ENCODE measurements at regions not wholly inside any gene's neighbourhood (a gene's known extent, or its start where the extent isn't known, plus 50 kb on each side); places are given as distances from the start of the nearest gene placed in this dataset.

GRCh38 chr12:98262902-98263301 is 252.5 kb upstream of the TMPO start:
- Histone ChIP-seq H3K4me2 (replicated peaks; ENCODE audit: extremely low read depth, low read length, poor library complexity, severe bottlenecking) (no peak overlapping the region), H3K4me3 (replicated peaks in 1 of 3; ENCODE audit: low read depth in 2 of 3, low read length in 3 of 3) (no peak overlapping the region), H3K9ac (ENCODE audit: insufficient read depth, low read length, poor library complexity, severe bottlenecking) (no peak overlapping the region), H2AFZ (ENCODE audit: insufficient read depth, low read depth, low read length, poor library complexity, severe bottlenecking) (no peak overlapping the region), H4K20me1 (ENCODE audit: insufficient read depth, low read length) (no peaks in the 10 kb centered on the region), H3K36me3 (replicated peaks in 1 of 2; ENCODE audit: control insufficient read depth in 1 of 2, insufficient read depth in 2 of 2, low read length in 2 of 2) (no peaks in the 10 kb centered on the region), H3K79me2 (ENCODE audit: insufficient read depth, low read length) (no peaks in the 10 kb centered on the region), H3K27me3 (ENCODE audit: control insufficient read depth in 2 of 2, insufficient read depth in 2 of 2, low read length in 2 of 2) (no peaks in the 10 kb centered on the region), H3K27ac (ENCODE audit: low read depth in 1 of 2, low read length in 2 of 2) (no peak overlapping the region), H3K4me1 (ENCODE audit: control insufficient read depth in 1 of 2, insufficient read depth in 2 of 2, low read length in 2 of 2) (no peaks in the 10 kb centered on the region), H3K9me3 (replicated peaks in 1 of 2; ENCODE audit: control insufficient read depth in 1 of 2, insufficient read depth in 1 of 2, low read length in 2 of 2) (no peaks in the 10 kb centered on the region)
- no peak overlapping the region for H3K4me3 Mint-ChIP-seq
- intact Hi-C loops (cut with micrococcal nuclease): no loop called here
- no peak for DNase-seq
- TF ChIP-seq CTCF (IDR thresholded peaks at IDR 0.05): no peak
- H3K36me3 Mint-ChIP-seq: no peaks in the 10 kb centered on the region
- WGBS (ENCODE audit: insufficient coverage): 80% methylated on average over 1 of the region's 6 CpGs
- H3K9me3 Mint-ChIP-seq: peaks cover under 1 to 6% (median 4%) of the 10 kb centered on the region in 7 donors
- H3K27me3 Mint-ChIP-seq (ENCODE audit: low read depth in 3 of 3): peaks cover 2 to 7% (median 4%) of the 10 kb centered on the region in 3 donors
- no peak overlapping the region for H3K27ac Mint-ChIP-seq
- peaks cover 5% of the 10 kb centered on the region for H3K4me1 Mint-ChIP-seq

DNA sequence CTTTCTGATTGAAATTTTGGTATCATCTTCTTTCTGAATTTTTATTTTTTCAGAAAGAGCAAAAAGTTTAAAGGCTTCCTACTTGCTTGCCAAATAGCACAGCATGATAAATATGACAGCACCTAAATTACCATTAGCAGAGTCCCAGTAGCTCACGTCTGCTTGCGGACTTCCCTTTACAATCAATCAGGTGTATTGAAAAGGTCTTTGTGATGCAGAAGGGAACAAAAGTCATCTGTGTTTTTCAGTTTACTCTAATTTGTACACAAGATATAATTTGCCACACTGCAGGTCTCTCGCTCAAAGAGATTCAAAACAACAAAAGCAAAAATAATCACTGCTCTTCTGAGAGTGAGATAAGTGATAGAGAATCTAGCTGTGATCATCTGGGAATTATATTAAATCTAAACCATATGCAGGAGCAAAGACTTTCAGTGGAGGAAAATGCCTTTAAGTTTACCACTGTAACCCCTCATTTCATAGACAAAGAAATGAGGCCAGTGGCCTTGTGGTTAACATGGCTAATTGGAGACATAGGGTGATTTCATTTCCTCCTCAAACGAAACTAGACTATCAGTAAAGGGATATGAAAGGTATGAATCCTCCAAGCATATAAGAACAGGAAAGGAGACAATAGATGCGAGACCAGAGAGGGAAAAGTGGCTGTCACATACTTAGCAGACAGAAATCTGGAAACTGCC is 240.8 kb upstream of the TMPO start:
- no peaks in the 10 kb centered on the region for H3K4me1 Mint-ChIP-seq
- H3K27ac Mint-ChIP-seq: no peak overlapping the region
- no peaks in the 10 kb centered on the region for H4K20me1 ChIP-seq (ENCODE audit: insufficient read depth, low read length)
- H3K79me2 ChIP-seq (ENCODE audit: insufficient read depth, low read length): no peaks in the 10 kb centered on the region
- H3K36me3 Mint-ChIP-seq: no peaks in the 10 kb centered on the region
- no peaks in the 10 kb centered on the region for H3K36me3 ChIP-seq (replicated peaks in 1 of 2; ENCODE audit: control insufficient read depth in 1 of 2, insufficient read depth in 2 of 2, low read length in 2 of 2)
- peaks cover 0 to 3% (median 1%) of the 10 kb centered on the region in 7 donors for H3K9me3 Mint-ChIP-seq
- TF ChIP-seq CTCF (IDR thresholded peaks at IDR 0.05): no peak
- H3K27me3 Mint-ChIP-seq (ENCODE audit: low read depth in 3 of 3): no peaks in the 10 kb centered on the region
- no peaks in the 10 kb centered on the region for H3K27me3 ChIP-seq (ENCODE audit: control insufficient read depth in 2 of 2, insufficient read depth in 2 of 2, low read length in 2 of 2)
- no peak overlapping the region for H3K4me3 Mint-ChIP-seq
- H3K4me3 ChIP-seq (replicated peaks in 1 of 3; ENCODE audit: low read depth in 2 of 3, low read length in 3 of 3): no peak overlapping the region
- H2AFZ ChIP-seq (ENCODE audit: insufficient read depth, low read depth, low read length, poor library complexity, severe bottlenecking): no peak overlapping the region
- no peak overlapping the region for H3K27ac ChIP-seq (ENCODE audit: low read depth in 1 of 2, low read length in 2 of 2)
- H3K4me2 ChIP-seq (replicated peaks; ENCODE audit: extremely low read depth, low read length, poor library complexity, severe bottlenecking): no peak overlapping the region
- no peaks in the 10 kb centered on the region for H3K4me1 ChIP-seq (ENCODE audit: control insufficient read depth in 1 of 2, insufficient read depth in 2 of 2, low read length in 2 of 2)
- DNase-seq: no peak
- intact Hi-C loops (cut with micrococcal nuclease): no loop called here
- no peak overlapping the region for H3K9ac ChIP-seq (ENCODE audit: insufficient read depth, low read length, poor library complexity, severe bottlenecking)
- WGBS (ENCODE audit: insufficient coverage): 67% methylated on average over 1 of the region's 5 CpGs
- no peaks in the 10 kb centered on the region for H3K9me3 ChIP-seq (replicated peaks in 1 of 2; ENCODE audit: control insufficient read depth in 1 of 2, insufficient read depth in 1 of 2, low read length in 2 of 2)
